ENCODE measurements at regions not wholly inside any gene's neighbourhood (a gene's known extent, or its start where the extent isn't known, plus 50 kb on each side); places are given as distances from the start of the nearest gene placed in this dataset.

DNA sequence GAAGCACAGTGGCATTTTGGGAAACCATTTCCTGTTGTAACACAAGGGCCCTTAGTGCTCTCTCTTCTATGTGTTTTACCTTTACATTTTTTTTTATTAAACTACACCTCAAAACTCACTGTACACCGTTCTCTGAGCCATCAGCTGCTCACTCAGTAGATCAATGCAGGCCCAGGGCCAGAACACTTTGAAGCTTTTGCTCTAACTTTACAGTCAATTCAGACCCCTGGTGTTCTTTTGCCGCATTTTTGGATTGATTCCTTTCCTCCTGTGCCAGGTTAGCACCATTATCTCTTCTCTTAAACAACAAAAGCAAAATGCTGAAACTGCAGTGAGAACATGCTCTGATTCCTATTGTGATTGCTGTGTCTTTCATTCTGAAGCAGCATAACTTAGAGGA is 269.8 kb upstream of the RGMB start:
- Mint-ChIP-seq H3K27ac (no peak overlapping the region), H3K36me3 (ENCODE audit: low read depth) (no peaks in the 10 kb centered on the region), H3K27me3 (ENCODE audit: low read depth) (no peaks in the 10 kb centered on the region), H3K9me3 (no peaks in the 10 kb centered on the region), H3K4me3 (no peak overlapping the region), H3K4me1 (no peaks in the 10 kb centered on the region)
- no peak for TF ChIP-seq CTCF (IDR thresholded peaks at IDR 0.05; ENCODE audit: unreplicated experiment in 3 of 3)

DNA sequence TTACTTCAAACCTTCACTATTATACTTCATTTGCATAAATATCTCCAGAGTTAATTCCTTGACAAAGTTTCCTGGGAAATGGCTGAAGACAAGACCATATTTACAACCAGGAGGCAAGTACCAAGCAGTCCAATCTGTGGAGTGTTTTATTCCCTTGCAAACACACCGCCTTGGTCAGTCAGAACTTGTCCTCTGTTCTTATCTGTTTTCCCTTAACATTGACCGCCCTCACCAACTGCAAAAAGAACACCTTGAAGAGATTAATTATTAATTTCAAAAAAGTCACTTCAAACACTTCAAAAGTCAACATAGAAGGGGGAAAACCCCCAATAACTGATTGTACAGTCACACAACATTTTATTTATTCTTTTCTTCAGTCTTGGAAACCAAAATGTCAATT is 269.0 kb upstream of the RGMB start:
- Mint-ChIP-seq H3K27ac (peak overlapping the region in 1 of 3 experiments; percentile 38), H3K36me3 (ENCODE audit: low read depth) (no peaks in the 10 kb centered on the region), H3K27me3 (ENCODE audit: low read depth) (no peaks in the 10 kb centered on the region), H3K4me3 (no peak overlapping the region), H3K9me3 (no peaks in the 10 kb centered on the region), H3K4me1 (peaks cover 7% of the 10 kb centered on the region)
- TF ChIP-seq CTCF (IDR thresholded peaks at IDR 0.05; ENCODE audit: unreplicated experiment in 3 of 3): no peak

DNA sequence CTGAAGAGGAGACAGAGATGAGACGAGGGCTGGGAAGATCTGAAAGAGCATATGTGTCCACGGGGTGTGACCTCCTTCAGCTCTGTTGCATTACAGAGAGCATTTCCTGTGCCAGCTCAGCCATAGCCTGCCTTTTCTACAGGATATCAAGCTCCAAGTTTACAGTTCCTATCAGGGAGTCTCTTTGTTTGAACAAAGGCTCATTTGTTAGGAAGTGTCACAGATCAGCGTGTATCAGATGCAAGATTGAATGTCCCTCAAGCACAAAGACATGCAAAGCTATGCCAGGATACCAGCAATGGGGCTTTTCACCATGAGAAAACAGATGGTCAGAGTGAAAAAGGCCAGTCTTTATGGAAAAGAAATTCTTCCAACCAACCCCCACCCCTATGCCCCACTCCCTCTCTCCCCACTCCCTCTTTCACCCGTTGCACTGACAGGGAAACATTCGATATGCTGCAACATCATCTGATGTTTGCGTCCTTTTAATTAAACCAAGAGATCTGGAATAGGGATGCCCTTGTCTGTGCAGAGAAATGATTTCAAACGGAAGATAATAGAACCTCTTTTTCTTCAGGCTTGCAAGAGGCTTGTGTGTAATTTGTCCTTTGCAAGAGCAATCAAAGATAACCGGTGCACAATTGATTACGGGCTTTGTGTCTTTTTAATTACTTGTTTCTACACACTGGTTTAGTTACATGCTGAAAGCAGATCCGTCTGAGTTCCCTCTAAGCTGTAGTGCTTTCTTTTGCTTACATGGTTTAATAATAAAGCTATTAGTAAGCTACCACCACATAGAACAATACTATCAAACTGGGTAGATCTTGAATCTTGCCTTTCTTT is 263.1 kb upstream of the RGMB start:
- Mint-ChIP-seq H3K36me3 (ENCODE audit: low read depth) (no peaks in the 10 kb centered on the region), H3K4me1 (peaks cover 39% of the 10 kb centered on the region)

GRCh38 chr5:98513380-98513779 is 260.1 kb upstream of the RGMB start:
- Mint-ChIP-seq H3K4me1 (peaks cover 44% of the 10 kb centered on the region), H3K27me3 (ENCODE audit: low read depth) (no peaks in the 10 kb centered on the region), H3K36me3 (ENCODE audit: low read depth) (no peaks in the 10 kb centered on the region), H3K4me3 (no peak overlapping the region), H3K27ac (peak overlapping the region in 1 of 3 experiments; percentile 19), H3K9me3 (no peaks in the 10 kb centered on the region)
- TF ChIP-seq CTCF (IDR thresholded peaks at IDR 0.05; ENCODE audit: unreplicated experiment in 3 of 3): no peak

More for the DNA sequence above, 263.1 kb upstream of the RGMB start:
- Mint-ChIP-seq H3K4me3 (no peak overlapping the region), H3K9me3 (no peaks in the 10 kb centered on the region), H3K27me3 (ENCODE audit: low read depth) (no peaks in the 10 kb centered on the region), H3K27ac (peak overlapping the region; percentile 21 to 64 (median 50))
- TF ChIP-seq CTCF (IDR thresholded peaks at IDR 0.05; ENCODE audit: unreplicated experiment in 3 of 3): no peak

GRCh38 chr5:98514215-98514614 is 259.2 kb upstream of the RGMB start:
- Mint-ChIP-seq H3K36me3 (ENCODE audit: low read depth) (no peaks in the 10 kb centered on the region), H3K27ac (peak overlapping the region; percentile 62 to 78 (median 77)), H3K27me3 (ENCODE audit: low read depth) (no peaks in the 10 kb centered on the region), H3K9me3 (no peaks in the 10 kb centered on the region), H3K4me1 (peaks cover 45% of the 10 kb centered on the region), H3K4me3 (peak overlapping the region in 1 of 3 experiments; percentile 26)
- TF ChIP-seq CTCF (IDR thresholded peaks at IDR 0.05; ENCODE audit: unreplicated experiment in 3 of 3): no peak

DNA sequence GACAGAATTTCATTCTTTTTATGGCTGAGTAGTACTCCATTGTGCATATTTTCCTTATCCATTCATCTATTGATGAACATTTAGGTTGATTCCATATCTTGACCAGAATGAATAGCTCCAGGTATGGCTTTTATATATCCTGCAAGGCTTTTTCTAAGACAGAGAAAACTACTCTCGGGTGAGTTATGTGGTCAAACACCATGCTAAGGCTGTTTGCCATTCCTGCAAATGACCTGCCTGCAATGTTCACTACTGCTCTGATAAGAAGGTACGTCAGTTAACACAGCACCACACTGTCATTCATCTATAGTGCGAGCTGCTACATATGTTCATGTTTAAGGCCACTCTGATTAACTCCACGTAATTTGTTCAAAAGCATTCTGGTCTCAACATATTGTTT is 256.8 kb upstream of the RGMB start:
- H3K27me3 Mint-ChIP-seq (ENCODE audit: low read depth): no peaks in the 10 kb centered on the region
- peaks cover 33% of the 10 kb centered on the region for H3K4me1 Mint-ChIP-seq
- H3K27ac Mint-ChIP-seq: no peak overlapping the region
- TF ChIP-seq CTCF (IDR thresholded peaks at IDR 0.05; ENCODE audit: unreplicated experiment in 3 of 3): no peak
- no peaks in the 10 kb centered on the region for H3K9me3 Mint-ChIP-seq
- no peaks in the 10 kb centered on the region for H3K36me3 Mint-ChIP-seq (ENCODE audit: low read depth)
- H3K4me3 Mint-ChIP-seq: no peak overlapping the region
